Anterior cingulate cortex (tissue), 58 donors: ENCODE measurements at regions not wholly inside any gene's neighbourhood (a gene's known extent, or its start where the extent isn't known, plus 50 kb on each side); places are given as distances from the start of the nearest gene placed in this dataset.
"Not testable (repeated sequence)": the region's sequence is repeated elsewhere in the genome, so short reads cannot be mapped to it uniquely, and the experiment has no call there.

Source experiments
- DNase-seq, 58 donors: peaks; one replicate each; lab custom pipeline; 2025; lab: John Stamatoyannopoulos, UW

- DNase-seq, result no peak
These were observed 124.6 kb downstream of the NXPE2 start for GRCh38 chr11:114802878-114803277.

- DNase-seq, result not testable (repeated sequence)
These were observed 127.1 kb downstream of the NXPE2 start for GRCh38 chr11:114805431-114805830.

GRCh38 chr11:114811971-114812370, 133.6 kb downstream of the NXPE2 start:
- no peak for DNase-seq

GRCh38 chr11:114812733-114813132, 134.4 kb downstream of the NXPE2 start:
- DNase-seq, result no peak

- DNase-seq, result no peak
These were observed 134.9 kb downstream of the NXPE2 start for GRCh38 chr11:114813189-114813718.

- DNase-seq, result no peak
These were observed 136.8 kb downstream of the NXPE2 start for GRCh38 chr11:114815176-114815575.

- no peak for DNase-seq
These were observed 137.4 kb downstream of the NXPE2 start for GRCh38 chr11:114815761-114816160.

- no peak for DNase-seq
These were observed 138.5 kb downstream of the NXPE2 start for GRCh38 chr11:114816791-114817190.

- peak in 1 of 58 donors; percentile 23 for DNase-seq
These were observed 140.1 kb downstream of the NXPE2 start for GRCh38 chr11:114818382-114818781.

- DNase-seq, result no peak
These were observed 140.7 kb downstream of the NXPE2 start for GRCh38 chr11:114819028-114819427.

- DNase-seq, result no peak
These were observed 142.3 kb downstream of the NXPE2 start for GRCh38 chr11:114820621-114821020.

- DNase-seq, result peak in 14 of 58 donors; percentile 4 to 44 (median 12)
These were observed 143.5 kb downstream of the NXPE2 start for GRCh38 chr11:114821621-114822412.

- DNase-seq, result no peak
These were observed 148.6 kb downstream of the NXPE2 start for GRCh38 chr11:114826910-114827442.

GRCh38 chr11:114827736-114828135, 149.4 kb downstream of the NXPE2 start:
- peak in 6 of 58 donors; percentile 8 to 35 (median 16) for DNase-seq

- no peak for DNase-seq
These were observed 154.3 kb downstream of the NXPE2 start for GRCh38 chr11:114832532-114833125.

- DNase-seq, result no peak
These were observed 157.8 kb downstream of the NXPE2 start for GRCh38 chr11:114836161-114836560.

- no peak for DNase-seq
These were observed 166.6 kb downstream of the NXPE2 start for GRCh38 chr11:114844896-114845295.

GRCh38 chr11:114845766-114846415, 167.6 kb downstream of the NXPE2 start:
- DNase-seq, result no peak

- DNase-seq, result peak in 52 of 58 donors; percentile 7 to 83 (median 47)
These were observed 168.1 kb downstream of the NXPE2 start for GRCh38 chr11:114846416-114846791.

- DNase-seq, result no peak
These were observed 169.1 kb downstream of the NXPE2 start for GRCh38 chr11:114847306-114847975.
